Loucy (cell line): ENCODE measurements at regions not wholly inside any gene's neighbourhood (a gene's known extent, or its start where the extent isn't known, plus 50 kb on each side); places are given as distances from the start of the nearest gene placed in this dataset.

ENCODE experiments used
- CTCF ChIP-seq: fragments of 200-600 bp; sonication (generic); conservative IDR thresholded peaks from 2 replicates; pipeline ENCODE4 v1.5.1; 2014; ENCODE audit warnings: mild to moderate bottlenecking, antibody characterized with exemption, low read length
- EZH2phosphoT487 ChIP-seq: fragments of 200-600 bp; IDR thresholded peaks from 2 replicates; pipeline ENCODE4 v1.6.1; 2018; ENCODE audit warnings: antibody characterized with exemption, mild to moderate bottlenecking, moderate library complexity, borderline replicate concordance

GRCh38 chr14:104248203-104249055 is 110.0 kb downstream of the KIF26A start:
- TF ChIP-seq CTCF (no peak), EZH2phosphoT487 (no peak)
